SK-N-SH (cell line): ENCODE measurements at regions not wholly inside any gene's neighbourhood (a gene's known extent, or its start where the extent isn't known, plus 50 kb on each side); places are given as distances from the start of the nearest gene placed in this dataset.

Source experiments
- FOXM1 ChIP-seq: IDR thresholded peaks from 2 replicates; pipeline ENCODE4 v1.4.0; 2012; ENCODE audit warnings: low read depth, mild to moderate bottlenecking
- NFIC ChIP-seq: IDR thresholded peaks from 2 replicates; pipeline ENCODE4 v1.4.0; 2012; ENCODE audit warnings: borderline replicate concordance
- TF ChIP-seq, protein P1 (sequence below): fragments of 200-600 bp; sonication (generic); IDR thresholded peaks from 2 replicates; pipeline ENCODE4 v1.6.1; 2017; ENCODE audit warnings: antibody characterized with exemption, mild to moderate bottlenecking, moderate library complexity

DNA sequence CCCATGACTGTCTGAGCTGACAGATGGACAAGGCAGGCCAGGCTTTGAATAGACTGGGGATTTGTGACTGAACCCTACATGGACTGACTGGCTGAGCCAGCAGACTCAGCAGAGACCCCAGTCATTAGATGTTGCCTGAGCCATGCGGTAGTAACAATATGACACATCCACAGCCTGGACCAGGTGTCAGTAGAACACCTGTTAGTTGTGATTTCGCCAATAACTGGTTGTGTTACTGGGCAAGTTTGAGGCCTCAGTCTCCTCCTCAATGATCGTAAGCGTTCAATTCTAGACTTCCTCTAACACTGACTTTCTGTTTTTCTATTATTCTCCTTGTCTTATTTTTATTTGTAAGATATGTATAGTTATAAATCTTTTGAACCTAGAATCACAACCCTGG, 311.9 kb upstream of the MAP3K7 start:
- TF ChIP-seq FOXM1, result no peak
- no peak for TF ChIP-seq NFIC
- TF ChIP-seq, protein P1, sequence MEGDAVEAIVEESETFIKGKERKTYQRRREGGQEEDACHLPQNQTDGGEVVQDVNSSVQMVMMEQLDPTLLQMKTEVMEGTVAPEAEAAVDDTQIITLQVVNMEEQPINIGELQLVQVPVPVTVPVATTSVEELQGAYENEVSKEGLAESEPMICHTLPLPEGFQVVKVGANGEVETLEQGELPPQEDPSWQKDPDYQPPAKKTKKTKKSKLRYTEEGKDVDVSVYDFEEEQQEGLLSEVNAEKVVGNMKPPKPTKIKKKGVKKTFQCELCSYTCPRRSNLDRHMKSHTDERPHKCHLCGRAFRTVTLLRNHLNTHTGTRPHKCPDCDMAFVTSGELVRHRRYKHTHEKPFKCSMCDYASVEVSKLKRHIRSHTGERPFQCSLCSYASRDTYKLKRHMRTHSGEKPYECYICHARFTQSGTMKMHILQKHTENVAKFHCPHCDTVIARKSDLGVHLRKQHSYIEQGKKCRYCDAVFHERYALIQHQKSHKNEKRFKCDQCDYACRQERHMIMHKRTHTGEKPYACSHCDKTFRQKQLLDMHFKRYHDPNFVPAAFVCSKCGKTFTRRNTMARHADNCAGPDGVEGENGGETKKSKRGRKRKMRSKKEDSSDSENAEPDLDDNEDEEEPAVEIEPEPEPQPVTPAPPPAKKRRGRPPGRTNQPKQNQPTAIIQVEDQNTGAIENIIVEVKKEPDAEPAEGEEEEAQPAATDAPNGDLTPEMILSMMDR, result no peak
